ENCODE measurements at regions not wholly inside any gene's neighbourhood (a gene's known extent, or its start where the extent isn't known, plus 50 kb on each side); places are given as distances from the start of the nearest gene placed in this dataset.

DNA sequence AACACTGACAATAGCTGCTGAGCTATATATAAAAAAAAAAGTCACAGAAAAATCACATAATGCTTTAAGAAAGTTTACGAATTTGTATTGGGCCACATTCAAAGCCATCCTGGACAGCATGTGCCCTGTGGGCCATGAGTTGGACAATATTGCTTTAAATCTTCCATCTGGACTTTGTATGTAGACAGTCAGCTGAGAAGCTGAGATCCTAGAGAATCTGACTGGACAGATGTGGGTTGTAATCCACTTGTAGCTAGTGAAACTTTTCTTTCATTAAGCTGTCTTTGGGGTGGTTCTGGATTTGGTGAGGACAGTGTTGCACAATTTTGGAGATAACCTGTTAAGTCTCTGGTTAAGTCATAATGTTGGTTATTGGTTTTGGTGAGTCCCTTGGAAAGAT is 824.5 kb downstream of the CCSER2 start:
- no peak for TF ChIP-seq EZH2phosphoT487 (IDR thresholded peaks at IDR 0.05; ENCODE audit: unreplicated experiment)
- no peak for TF ChIP-seq ETS1 (IDR thresholded peaks at IDR 0.05)
- no peak for TF ChIP-seq ZNF462 (CRISPR knock-in tag; IDR thresholded peaks at IDR 0.05)
- TF ChIP-seq STAT1 (IDR thresholded peaks at IDR 0.05; ENCODE audit: unreplicated experiment): no peak
- no peak for ATAC-seq

GRCh38 chr10:85157206-85157605 is 828.8 kb downstream of the CCSER2 start:
- H3K27me3 Mint-ChIP-seq (ENCODE audit: insufficient read depth, low read depth, poor library complexity): no peaks in the 10 kb centered on the region

More for the DNA sequence above, 824.5 kb downstream of the CCSER2 start:
- Histone ChIP-seq H3K79me2 (replicated peaks; ENCODE audit: insufficient read depth) (no peaks in the 10 kb centered on the region), H4K20me1 (replicated peaks; ENCODE audit: insufficient read depth) (no peaks in the 10 kb centered on the region), H3K36me3 (ENCODE audit: insufficient read depth) (no peaks in the 10 kb centered on the region; the same call in 1 of the 2 replicates), H2AFZ (no peak overlapping the region), H3K4me1 (ENCODE audit: insufficient read depth) (peaks cover 15% of the 10 kb centered on the region; the same call in 1 of the 2 replicates), H3K4me2 (no peak overlapping the region), H3K4me3 (no peak overlapping the region), H3F3A (replicated peaks; ENCODE audit: low read depth) (no peaks in the 10 kb centered on the region), H3K27me3 (ENCODE audit: insufficient read depth) (no peaks in the 10 kb centered on the region), H3K9me2 (ENCODE audit: insufficient read depth) (no peaks in the 10 kb centered on the region), H3K27ac (ENCODE audit: low read depth) (no peak overlapping the region)
- H3K4me3 Mint-ChIP-seq: no peak overlapping the region
- no peak for DNase-seq (ENCODE audit: low spot score)
- H3K27me3 Mint-ChIP-seq (ENCODE audit: insufficient read depth, low read depth, poor library complexity): no peaks in the 10 kb centered on the region
- no peak overlapping the region for H3K27ac Mint-ChIP-seq
- peaks cover 25% of the 10 kb centered on the region for H3K4me1 Mint-ChIP-seq
- peaks cover 61% of the 10 kb centered on the region for H3K9me3 Mint-ChIP-seq
- H3K36me3 Mint-ChIP-seq (ENCODE audit: low read depth): no peaks in the 10 kb centered on the region

More at GRCh38 chr10:85157206-85157605, 828.8 kb downstream of the CCSER2 start:
- Histone ChIP-seq H4K20me1 (replicated peaks; ENCODE audit: insufficient read depth) (no peaks in the 10 kb centered on the region), H3K27me3 (ENCODE audit: insufficient read depth) (no peaks in the 10 kb centered on the region), H3K79me2 (replicated peaks; ENCODE audit: insufficient read depth) (no peaks in the 10 kb centered on the region), H3K4me3 (no peak overlapping the region), H3K36me3 (ENCODE audit: insufficient read depth) (no peaks in the 10 kb centered on the region; the same call in 1 of the 2 replicates), H2AFZ (no peak overlapping the region), H3K9me2 (ENCODE audit: insufficient read depth) (no peaks in the 10 kb centered on the region), H3F3A (replicated peaks; ENCODE audit: low read depth) (no peaks in the 10 kb centered on the region), H3K27ac (ENCODE audit: low read depth) (no peak overlapping the region), H3K4me1 (ENCODE audit: insufficient read depth) (no peaks in the 10 kb centered on the region), H3K4me2 (no peak overlapping the region)
- no peak for DNase-seq (ENCODE audit: low spot score)
- H3K4me3 Mint-ChIP-seq: no peak overlapping the region
- no peak for TF ChIP-seq CTCF (conservative IDR thresholded peaks at IDR 0.05; ENCODE audit: low read depth in 2 of 2)
- TF ChIP-seq POLR2AphosphoS5 (IDR thresholded peaks at IDR 0.05; ENCODE audit: low read depth): no peak
- TF ChIP-seq NANOG (IDR thresholded peaks at IDR 0.05; ENCODE audit: borderline replicate concordance): no peak
- no peak for TF ChIP-seq JUNB (IDR thresholded peaks at IDR 0.05; ENCODE audit: unreplicated experiment)
- no peak for TF ChIP-seq ZNF114 (CRISPR knock-in tag; IDR thresholded peaks at IDR 0.05)
- ATAC-seq: no peak
- H3K27ac Mint-ChIP-seq: no peak overlapping the region
- no peaks in the 10 kb centered on the region for H3K36me3 Mint-ChIP-seq (ENCODE audit: low read depth)
- no peaks in the 10 kb centered on the region for H3K4me1 Mint-ChIP-seq
- peaks cover 56% of the 10 kb centered on the region for H3K9me3 Mint-ChIP-seq

All from GM23338 (cell line).